Progenitor cell of endocrine pancreas (in vitro differentiated cells): ENCODE measurements at regions not wholly inside any gene's neighbourhood (a gene's known extent, or its start where the extent isn't known, plus 50 kb on each side); places are given as distances from the start of the nearest gene placed in this dataset.

Experiments
- DNase-seq: peaks from one replicate; pipeline ENCODE4 v3.0.0; 2021; ENCODE audit warnings: low spot score; ENCODE audit not compliant: unreplicated experiment
- H3K27ac Mint-ChIP-seq: 2 replicates; pipeline ENCODE4 v1.8.0; 2021; ENCODE audit warnings: mild to moderate bottlenecking, moderate library complexity, mixed read lengths
- H3K27me3 Mint-ChIP-seq: 2 replicates; pipeline ENCODE4 v1.8.0; 2021; ENCODE audit warnings: mixed read lengths
- H3K36me3 Mint-ChIP-seq: 2 replicates; pipeline ENCODE4 v1.8.0; 2022; ENCODE audit warnings: mixed read lengths; ENCODE audit not compliant: insufficient read depth
- H3K4me1 Mint-ChIP-seq: 2 replicates; pipeline ENCODE4 v1.8.0; 2021; ENCODE audit warnings: low read depth, mixed read lengths
- H3K4me3 Mint-ChIP-seq: 2 replicates; pipeline ENCODE4 v1.8.0; 2021; ENCODE audit warnings: low read depth, mild to moderate bottlenecking, moderate library complexity, mixed read lengths
- H3K9me3 Mint-ChIP-seq: 2 replicates; pipeline ENCODE4 v1.8.0; 2021; ENCODE audit warnings: low read depth, mixed read lengths
- CTCF ChIP-seq: fragments of 200-600 bp; sonication (generic); IDR thresholded peaks from one replicate; pipeline ENCODE4 v1.5.0; 2021; ENCODE audit warnings: antibody characterized with exemption, mild to moderate bottlenecking; ENCODE audit not compliant: unreplicated experiment

GRCh38 chr4:116688536-116688935 is 396.8 kb downstream of the TRAM1L1 start:
- H3K27me3 Mint-ChIP-seq = no peaks in the 10 kb centered on the region
- H3K9me3 Mint-ChIP-seq = no peaks in the 10 kb centered on the region
- DNase-seq = no peak
- no peak for TF ChIP-seq CTCF
- no peak overlapping the region for H3K27ac Mint-ChIP-seq
- H3K4me3 Mint-ChIP-seq = no peak overlapping the region
- H3K36me3 Mint-ChIP-seq = no peaks in the 10 kb centered on the region
- H3K4me1 Mint-ChIP-seq = no peaks in the 10 kb centered on the region

GRCh38 chr4:116668190-116668589 is 417.2 kb downstream of the TRAM1L1 start:
- H3K27me3 Mint-ChIP-seq = no peaks in the 10 kb centered on the region
- H3K4me1 Mint-ChIP-seq = no peaks in the 10 kb centered on the region
- no peaks in the 10 kb centered on the region for H3K36me3 Mint-ChIP-seq
- TF ChIP-seq CTCF = peak; percentile 17
- no peak overlapping the region for H3K4me3 Mint-ChIP-seq
- no peak for DNase-seq
- no peak overlapping the region for H3K27ac Mint-ChIP-seq
- H3K9me3 Mint-ChIP-seq = peaks cover 5% of the 10 kb centered on the region

- H3K36me3 Mint-ChIP-seq = no peaks in the 10 kb centered on the region
- DNase-seq = no peak
- no peak overlapping the region for H3K27ac Mint-ChIP-seq
- no peaks in the 10 kb centered on the region for H3K4me1 Mint-ChIP-seq
- H3K27me3 Mint-ChIP-seq = no peaks in the 10 kb centered on the region
- no peak overlapping the region for H3K4me3 Mint-ChIP-seq
- H3K9me3 Mint-ChIP-seq = peaks cover 5% of the 10 kb centered on the region
- TF ChIP-seq CTCF = no peak
These were observed 419.7 kb downstream of the TRAM1L1 start for GRCh38 chr4:116665716-116666115.

DNA sequence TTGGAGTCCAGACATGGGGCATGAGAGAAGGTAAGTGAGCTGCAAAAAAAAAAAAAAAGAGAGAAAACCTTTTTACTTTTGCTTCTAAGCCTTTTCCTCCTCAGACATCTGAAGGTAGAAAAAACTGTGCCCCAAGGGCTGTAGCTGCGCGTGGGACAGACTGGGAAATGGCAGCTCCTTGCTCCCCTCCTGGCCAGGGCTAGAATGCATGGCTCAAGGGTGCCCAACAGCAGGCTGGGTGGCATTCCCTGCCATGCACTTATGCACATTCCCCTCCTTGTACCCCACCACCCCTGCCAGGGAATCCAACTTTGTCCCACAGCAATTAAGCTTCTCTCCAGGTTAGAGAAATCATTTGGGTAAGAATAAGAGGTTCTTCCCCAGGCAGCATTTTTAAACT is 421.2 kb downstream of the TRAM1L1 start:
- H3K27ac Mint-ChIP-seq = no peak overlapping the region
- H3K9me3 Mint-ChIP-seq = peaks cover 14% of the 10 kb centered on the region
- H3K36me3 Mint-ChIP-seq = no peaks in the 10 kb centered on the region
- no peak for TF ChIP-seq CTCF
- no peaks in the 10 kb centered on the region for H3K27me3 Mint-ChIP-seq
- no peaks in the 10 kb centered on the region for H3K4me1 Mint-ChIP-seq
- no peak overlapping the region for H3K4me3 Mint-ChIP-seq
- DNase-seq = no peak

DNA sequence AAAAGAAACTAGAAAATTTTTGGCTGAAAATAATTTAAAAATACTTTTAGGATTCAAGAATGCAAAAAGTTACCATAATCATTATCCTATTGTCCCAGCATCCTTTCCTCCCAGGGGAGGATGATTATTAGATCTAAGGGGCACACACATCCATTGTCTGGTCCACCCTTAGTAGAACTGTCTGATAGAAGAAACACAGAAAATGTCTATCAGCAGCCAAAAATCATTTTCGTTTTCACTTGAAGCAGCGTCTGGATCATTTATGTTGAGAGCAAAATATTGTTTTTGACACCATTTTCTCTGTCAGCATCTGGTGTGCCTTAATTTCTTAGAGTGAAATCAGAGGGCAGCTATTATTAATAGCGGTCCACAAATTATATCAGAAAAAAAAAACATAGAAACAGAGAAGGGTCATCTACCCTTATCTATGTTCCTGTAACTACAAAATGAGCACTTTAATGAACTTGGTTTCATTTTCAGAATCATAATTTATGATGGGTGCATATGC is 446.3 kb downstream of the TRAM1L1 start:
- no peak overlapping the region for H3K4me3 Mint-ChIP-seq

More for the DNA sequence above, 446.3 kb downstream of the TRAM1L1 start:
- no peaks in the 10 kb centered on the region for H3K27me3 Mint-ChIP-seq
- DNase-seq = no peak
- H3K36me3 Mint-ChIP-seq = no peaks in the 10 kb centered on the region
- no peaks in the 10 kb centered on the region for H3K9me3 Mint-ChIP-seq
- no peaks in the 10 kb centered on the region for H3K4me1 Mint-ChIP-seq
- H3K27ac Mint-ChIP-seq = no peak overlapping the region
- TF ChIP-seq CTCF = no peak
